ENCODE measurements at regions not wholly inside any gene's neighbourhood (a gene's known extent, or its start where the extent isn't known, plus 50 kb on each side); places are given as distances from the start of the nearest gene placed in this dataset.

DNA sequence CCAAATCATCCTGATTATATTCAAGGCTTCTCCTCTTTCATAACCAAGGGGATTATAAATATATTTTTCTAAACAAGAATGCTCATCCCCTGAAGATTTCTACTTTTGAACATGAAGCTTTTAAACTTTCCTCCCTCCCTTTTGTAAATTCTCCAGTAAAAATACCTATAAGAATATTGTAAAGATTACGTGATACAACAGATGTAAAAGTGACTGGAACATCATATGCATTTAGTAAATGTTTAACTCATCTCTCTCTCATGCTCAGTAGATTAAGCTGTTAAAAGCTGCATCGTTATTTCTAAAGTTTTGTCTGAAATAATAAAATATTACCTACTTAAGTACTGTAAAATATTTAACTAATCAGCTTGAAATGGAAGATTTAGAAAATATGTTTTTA is 281.1 kb downstream of the SPRY2 start:
- Histone ChIP-seq H3K79me2 (ENCODE audit: control insufficient read depth, low read length) (no peaks in the 10 kb centered on the region), H3K4me2 (ENCODE audit: low read length) (no peak overlapping the region), H3K4me3 (ENCODE audit: low read length) (no peak overlapping the region), H3K36me3 (ENCODE audit: control insufficient read depth, low read length) (no peaks in the 10 kb centered on the region), H3F3A (ENCODE audit: control insufficient read depth, insufficient read depth) (no peaks in the 10 kb centered on the region), H3K27ac (ENCODE audit: low read depth, low read length) (no peak overlapping the region), H3K9me3 (ENCODE audit: control insufficient read depth, insufficient read depth, low read length) (no peaks in the 10 kb centered on the region), H3K27me3 (ENCODE audit: control insufficient read depth, low read length) (no peaks in the 10 kb centered on the region), H3K4me1 (ENCODE audit: control insufficient read depth, low read length) (no peaks in the 10 kb centered on the region), H3K9me2 (replicated peaks; ENCODE audit: control insufficient read depth, low read length) (no peaks in the 10 kb centered on the region), H4K20me1 (ENCODE audit: control insufficient read depth, insufficient read depth, low read depth, low read length) (no peaks in the 10 kb centered on the region)
- no peak for TF ChIP-seq EZH2phosphoT487 (IDR thresholded peaks at IDR 0.05; ENCODE audit: borderline replicate concordance, low read length)
- no peak for TF ChIP-seq CTCF (IDR thresholded peaks at IDR 0.05; ENCODE audit: low read depth, low read length, poor library complexity, severe bottlenecking)

GRCh38 chr13:80058626-80059025 is 282.3 kb downstream of the SPRY2 start:
- Histone ChIP-seq H3K4me3 (ENCODE audit: low read length) (no peak overlapping the region), H3F3A (ENCODE audit: control insufficient read depth, insufficient read depth) (no peaks in the 10 kb centered on the region), H3K4me1 (ENCODE audit: control insufficient read depth, low read length) (no peaks in the 10 kb centered on the region), H3K36me3 (ENCODE audit: control insufficient read depth, low read length) (no peaks in the 10 kb centered on the region), H3K27ac (ENCODE audit: low read depth, low read length) (no peak overlapping the region), H3K27me3 (ENCODE audit: control insufficient read depth, low read length) (no peaks in the 10 kb centered on the region), H3K79me2 (ENCODE audit: control insufficient read depth, low read length) (no peaks in the 10 kb centered on the region), H3K4me2 (ENCODE audit: low read length) (no peak overlapping the region), H3K9me2 (replicated peaks; ENCODE audit: control insufficient read depth, low read length) (no peaks in the 10 kb centered on the region), H3K9me3 (ENCODE audit: control insufficient read depth, insufficient read depth, low read length) (no peaks in the 10 kb centered on the region), H4K20me1 (ENCODE audit: control insufficient read depth, insufficient read depth, low read depth, low read length) (no peaks in the 10 kb centered on the region)
- no peak for TF ChIP-seq EZH2phosphoT487 (IDR thresholded peaks at IDR 0.05; ENCODE audit: borderline replicate concordance, low read length)
- no peak for TF ChIP-seq CTCF (IDR thresholded peaks at IDR 0.05; ENCODE audit: low read depth, low read length, poor library complexity, severe bottlenecking)

- H4K20me1 ChIP-seq (ENCODE audit: control insufficient read depth, insufficient read depth, low read depth, low read length): no peaks in the 10 kb centered on the region
- no peak overlapping the region for H3K4me2 ChIP-seq (ENCODE audit: low read length)
- no peaks in the 10 kb centered on the region for H3K4me1 ChIP-seq (ENCODE audit: control insufficient read depth, low read length)
- no peak overlapping the region for H3K27ac ChIP-seq (ENCODE audit: low read depth, low read length)
- H3K36me3 ChIP-seq (ENCODE audit: control insufficient read depth, low read length): no peaks in the 10 kb centered on the region
- H3K27me3 ChIP-seq (ENCODE audit: control insufficient read depth, low read length): no peaks in the 10 kb centered on the region
- no peaks in the 10 kb centered on the region for H3K79me2 ChIP-seq (ENCODE audit: control insufficient read depth, low read length)
- no peaks in the 10 kb centered on the region for H3K9me3 ChIP-seq (ENCODE audit: control insufficient read depth, insufficient read depth, low read length)
- no peaks in the 10 kb centered on the region for H3F3A ChIP-seq (ENCODE audit: control insufficient read depth, insufficient read depth)
- no peaks in the 10 kb centered on the region for H3K9me2 ChIP-seq (replicated peaks; ENCODE audit: control insufficient read depth, low read length)
- no peak for TF ChIP-seq CTCF (IDR thresholded peaks at IDR 0.05; ENCODE audit: low read depth, low read length, poor library complexity, severe bottlenecking)
- TF ChIP-seq EZH2phosphoT487 (IDR thresholded peaks at IDR 0.05; ENCODE audit: borderline replicate concordance, low read length): no peak
- no peak overlapping the region for H3K4me3 ChIP-seq (ENCODE audit: low read length)
Observed at GRCh38 chr13:80055847-80056246, 285.1 kb downstream of the SPRY2 start.

DNA sequence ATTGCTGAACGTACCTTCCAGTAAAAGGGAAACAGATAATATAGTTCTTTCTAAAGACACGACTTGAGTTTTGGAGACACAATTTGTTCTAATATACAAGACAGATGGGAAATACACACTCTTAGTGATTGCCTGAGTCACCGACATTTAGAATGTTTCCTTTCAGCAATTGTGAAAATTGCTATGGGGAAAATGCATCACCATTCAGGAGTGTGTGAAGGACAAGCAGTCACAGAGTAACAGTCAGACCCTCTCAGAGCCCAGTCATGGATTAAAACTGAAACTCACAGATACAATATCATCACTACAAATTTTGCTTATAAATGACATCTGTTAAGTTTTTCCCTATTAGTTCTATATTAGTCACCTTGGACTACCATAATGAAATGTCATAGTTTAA is 286.1 kb downstream of the SPRY2 start:
- Histone ChIP-seq H3K27me3 (ENCODE audit: control insufficient read depth, low read length) (no peaks in the 10 kb centered on the region), H3K9me3 (ENCODE audit: control insufficient read depth, insufficient read depth, low read length) (no peaks in the 10 kb centered on the region), H3F3A (ENCODE audit: control insufficient read depth, insufficient read depth) (no peaks in the 10 kb centered on the region), H3K9me2 (replicated peaks; ENCODE audit: control insufficient read depth, low read length) (no peaks in the 10 kb centered on the region), H3K4me3 (ENCODE audit: low read length) (no peak overlapping the region), H3K4me1 (ENCODE audit: control insufficient read depth, low read length) (no peaks in the 10 kb centered on the region), H4K20me1 (ENCODE audit: control insufficient read depth, insufficient read depth, low read depth, low read length) (no peaks in the 10 kb centered on the region), H3K27ac (ENCODE audit: low read depth, low read length) (no peak overlapping the region), H3K36me3 (ENCODE audit: control insufficient read depth, low read length) (no peaks in the 10 kb centered on the region), H3K79me2 (ENCODE audit: control insufficient read depth, low read length) (no peaks in the 10 kb centered on the region), H3K4me2 (ENCODE audit: low read length) (no peak overlapping the region)
- no peak for TF ChIP-seq EZH2phosphoT487 (IDR thresholded peaks at IDR 0.05; ENCODE audit: borderline replicate concordance, low read length)

Data from DOHH2 (cell line).